Adipocyte (in vitro differentiated cells): ENCODE measurements at regions not wholly inside any gene's neighbourhood (a gene's known extent, or its start where the extent isn't known, plus 50 kb on each side); places are given as distances from the start of the nearest gene placed in this dataset.

ENCODE experiments used
- DNase-seq: peaks from one replicate; pipeline ENCODE4 v3.0.0-alpha.2; 2015; ENCODE audit warnings: low read depth
- H3K27me3 ChIP-seq: replicated peaks from 2 replicates; pipeline ENCODE4 v1.7.0; 2013; ENCODE audit warnings: mild to moderate bottlenecking, low read length, moderate library complexity; ENCODE audit not compliant: control insufficient read depth, insufficient read depth
- H3K36me3 ChIP-seq: 2 replicates; pipeline ENCODE4 v1.7.0; 2013; ENCODE audit warnings: low read length, mild to moderate bottlenecking, moderate library complexity; ENCODE audit not compliant: control insufficient read depth, insufficient read depth, severe bottlenecking
- H3K4me1 ChIP-seq: 2 replicates; pipeline ENCODE4 v1.7.0; 2013; ENCODE audit warnings: mild to moderate bottlenecking, low read length, moderate library complexity; ENCODE audit not compliant: control insufficient read depth, insufficient read depth
- H3K4me3 ChIP-seq: 2 replicates; pipeline ENCODE4 v1.7.0; 2013; ENCODE audit warnings: mild to moderate bottlenecking, low read length, moderate library complexity
- H3K9ac ChIP-seq: 2 replicates; pipeline ENCODE4 v1.7.0; 2013; ENCODE audit warnings: mild to moderate bottlenecking, low read length, moderate library complexity
- H3K9me3 ChIP-seq: 2 replicates; pipeline ENCODE4 v1.7.0; 2013; ENCODE audit warnings: mild to moderate bottlenecking, low read length, moderate library complexity; ENCODE audit not compliant: control insufficient read depth

DNA sequence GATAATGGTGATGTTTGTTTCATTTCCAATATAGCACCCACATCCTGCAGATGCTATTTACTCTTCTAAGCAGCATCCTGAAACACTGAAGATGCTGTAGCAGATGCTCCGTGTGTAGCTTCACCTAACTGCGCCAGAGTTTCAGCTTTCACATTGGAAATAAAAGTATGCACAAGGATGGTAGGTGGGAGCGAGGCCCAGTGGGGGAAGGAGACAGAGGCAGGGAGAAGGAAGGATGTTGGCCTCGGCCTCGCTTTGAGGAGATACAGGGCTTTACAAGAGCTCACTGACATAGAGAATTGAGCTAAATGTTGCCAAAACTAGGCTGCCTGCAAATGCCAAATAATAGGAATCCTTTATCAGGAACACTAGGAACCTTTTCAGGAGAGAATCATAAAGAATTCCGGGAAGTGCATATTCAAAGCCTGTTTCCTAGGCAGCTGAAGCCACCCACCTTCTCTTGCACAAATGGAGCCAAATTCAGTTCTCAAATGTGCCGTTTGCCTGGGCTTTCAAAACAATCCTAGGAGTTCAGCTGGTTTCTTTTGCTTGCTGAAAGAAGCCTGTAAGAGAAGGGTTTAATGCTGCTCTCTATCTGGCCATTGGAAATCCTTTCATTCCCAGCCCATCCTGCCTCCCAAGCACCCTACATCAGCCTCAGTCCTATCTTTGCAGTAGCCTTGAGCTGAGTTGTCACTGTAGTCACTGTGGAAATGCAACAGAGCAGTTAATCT, 135.4 kb upstream of the ATP1B1 start:
- Histone ChIP-seq H3K9me3 (no peaks in the 10 kb centered on the region), H3K9ac (no peak overlapping the region), H3K4me1 (no peaks in the 10 kb centered on the region), H3K36me3 (no peaks in the 10 kb centered on the region), H3K27me3 (peaks cover 3% of the 10 kb centered on the region), H3K4me3 (no peak overlapping the region)
- no peak for DNase-seq

DNA sequence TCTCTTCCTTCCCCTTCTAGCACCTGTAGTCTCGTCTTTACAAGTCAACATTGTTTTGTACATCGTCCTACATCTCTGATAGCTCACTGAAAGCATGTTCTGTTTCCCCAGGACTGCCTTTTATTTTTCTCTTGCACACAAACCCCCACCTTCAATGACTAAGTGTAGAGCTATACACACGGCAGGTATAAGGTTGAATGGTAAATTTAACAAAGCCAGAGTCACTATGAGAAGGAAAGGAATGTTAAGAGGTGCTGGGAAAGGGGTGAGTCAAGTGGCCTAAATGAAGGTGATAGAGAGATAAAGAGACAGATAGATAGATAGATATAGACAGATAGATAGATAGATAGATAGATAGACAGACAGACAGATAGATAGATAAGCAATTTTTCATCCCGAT, 134.3 kb upstream of the ATP1B1 start:
- Histone ChIP-seq H3K27me3 (peaks cover 3% of the 10 kb centered on the region), H3K9ac (no peak overlapping the region), H3K9me3 (no peaks in the 10 kb centered on the region), H3K4me3 (no peak overlapping the region), H3K4me1 (no peaks in the 10 kb centered on the region), H3K36me3 (no peaks in the 10 kb centered on the region)
- DNase-seq, result no peak

DNA sequence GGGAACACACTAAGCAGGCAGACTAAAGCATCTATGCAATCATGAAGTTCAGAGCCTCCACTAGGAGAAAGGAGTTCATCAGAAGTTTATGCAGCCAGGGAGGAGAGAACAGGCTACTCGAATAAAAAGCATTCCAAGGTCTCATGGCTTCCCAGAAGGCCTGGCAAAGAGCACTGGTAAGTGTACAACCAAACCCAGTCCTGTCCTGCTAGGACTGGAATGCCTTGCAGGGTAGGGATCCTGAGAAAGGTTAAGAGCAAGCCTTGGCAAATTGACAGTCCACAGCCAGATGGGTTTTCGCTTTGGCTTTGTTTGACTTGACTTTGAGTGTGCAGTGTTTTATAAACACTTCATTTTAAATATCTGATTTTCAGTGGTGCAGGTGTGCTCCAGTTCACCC, 133.6 kb upstream of the ATP1B1 start:
- H3K27me3 ChIP-seq, result peaks cover 3% of the 10 kb centered on the region
- no peaks in the 10 kb centered on the region for H3K4me1 ChIP-seq
- H3K4me3 ChIP-seq, result no peak overlapping the region
- no peaks in the 10 kb centered on the region for H3K9me3 ChIP-seq
- H3K36me3 ChIP-seq, result no peaks in the 10 kb centered on the region
- DNase-seq, result no peak
- no peak overlapping the region for H3K9ac ChIP-seq

DNA sequence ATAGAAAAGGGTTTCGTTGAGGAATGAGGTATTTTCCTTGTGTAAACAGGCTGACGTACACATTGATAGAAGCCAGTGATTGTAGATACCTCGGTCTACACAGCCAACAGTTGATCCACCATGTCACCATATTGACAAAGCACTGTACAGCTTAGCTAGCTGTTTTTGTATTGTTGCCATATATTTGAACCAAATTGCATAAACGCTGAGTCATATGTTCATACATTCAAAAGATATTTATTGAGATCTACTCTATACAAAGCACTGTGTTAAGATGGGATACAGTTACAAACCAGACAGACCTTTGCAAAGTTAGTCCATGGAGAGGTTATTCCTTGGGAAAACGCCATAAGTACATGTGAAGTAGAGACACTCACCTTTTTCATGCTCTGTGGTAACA, 132.4 kb upstream of the ATP1B1 start:
- no peak overlapping the region for H3K4me3 ChIP-seq
- peaks cover 3% of the 10 kb centered on the region for H3K27me3 ChIP-seq
- H3K36me3 ChIP-seq, result no peaks in the 10 kb centered on the region
- H3K9me3 ChIP-seq, result no peaks in the 10 kb centered on the region
- DNase-seq, result peak; percentile 2
- H3K4me1 ChIP-seq, result no peaks in the 10 kb centered on the region
- no peak overlapping the region for H3K9ac ChIP-seq

DNA sequence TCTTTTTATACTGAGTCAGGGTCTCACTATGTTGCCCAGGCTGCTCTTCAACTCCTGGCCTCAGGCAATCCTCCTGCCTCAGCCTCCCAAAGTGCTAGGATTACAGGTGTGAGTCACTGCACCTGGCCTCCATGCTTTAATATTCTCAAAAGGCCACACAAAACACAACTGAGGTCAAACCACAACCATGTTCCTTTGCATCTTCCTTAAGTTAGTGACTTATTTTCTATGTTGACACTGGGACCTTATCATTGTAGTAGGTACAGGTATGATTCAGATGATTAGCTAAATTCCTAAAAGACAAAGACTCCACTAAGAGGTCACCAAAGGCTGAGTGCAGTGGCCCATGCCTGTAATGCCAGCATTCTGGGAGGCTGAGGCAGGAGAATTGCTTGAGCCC, 131.9 kb upstream of the ATP1B1 start:
- peaks cover 3% of the 10 kb centered on the region for H3K27me3 ChIP-seq
- no peak overlapping the region for H3K9ac ChIP-seq
- H3K36me3 ChIP-seq, result no peaks in the 10 kb centered on the region
- H3K4me1 ChIP-seq, result no peaks in the 10 kb centered on the region
- DNase-seq, result no peak
- H3K4me3 ChIP-seq, result no peak overlapping the region
- H3K9me3 ChIP-seq, result no peaks in the 10 kb centered on the region

DNA sequence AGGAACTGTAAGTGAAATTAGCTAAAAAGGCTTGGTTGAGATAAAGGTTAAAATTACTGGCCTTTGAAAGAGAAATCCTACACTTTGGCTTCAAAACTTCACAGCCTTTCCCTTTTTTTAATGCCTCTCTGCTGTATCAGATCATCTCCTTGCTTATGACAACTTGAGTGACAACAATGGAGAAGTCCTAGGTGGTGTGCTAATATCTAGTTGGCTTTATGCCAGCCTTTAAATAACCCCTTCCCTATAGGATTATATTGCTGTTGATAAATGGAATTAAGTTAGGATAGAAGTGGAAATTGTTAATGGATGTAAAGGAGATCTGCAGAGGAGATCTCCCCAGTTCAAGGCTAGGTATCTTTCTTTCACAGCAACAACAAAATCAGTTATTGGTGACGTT, 130.2 kb upstream of the ATP1B1 start:
- H3K27me3 ChIP-seq, result peaks cover 1% of the 10 kb centered on the region
- no peaks in the 10 kb centered on the region for H3K4me1 ChIP-seq
- no peak overlapping the region for H3K4me3 ChIP-seq
- no peaks in the 10 kb centered on the region for H3K9me3 ChIP-seq
- no peak for DNase-seq
- no peaks in the 10 kb centered on the region for H3K36me3 ChIP-seq
- no peak overlapping the region for H3K9ac ChIP-seq

DNA sequence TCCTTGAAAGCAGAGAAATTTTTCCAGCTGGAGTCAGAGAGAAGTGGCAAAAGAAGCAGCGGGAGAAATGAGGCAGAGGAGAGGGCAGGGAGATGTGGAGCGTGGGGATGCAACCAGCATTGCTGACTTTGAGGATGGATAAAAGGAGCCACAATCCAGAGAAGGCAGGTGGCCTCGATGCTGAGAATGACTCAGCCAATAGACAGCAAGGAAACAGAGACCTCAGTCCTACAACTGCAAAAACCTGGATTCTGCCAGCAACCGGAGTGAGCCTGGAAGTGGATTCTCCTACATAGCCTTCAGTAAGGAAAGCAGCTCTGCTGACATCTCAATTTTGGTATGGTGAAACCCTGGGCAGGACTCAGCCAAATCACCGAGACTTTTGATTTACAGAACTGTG, 128.9 kb upstream of the ATP1B1 start:
- Histone ChIP-seq H3K9ac (no peak overlapping the region), H3K36me3 (no peaks in the 10 kb centered on the region), H3K27me3 (no peaks in the 10 kb centered on the region), H3K4me3 (no peak overlapping the region), H3K4me1 (no peaks in the 10 kb centered on the region), H3K9me3 (no peaks in the 10 kb centered on the region)
- DNase-seq, result no peak

DNA sequence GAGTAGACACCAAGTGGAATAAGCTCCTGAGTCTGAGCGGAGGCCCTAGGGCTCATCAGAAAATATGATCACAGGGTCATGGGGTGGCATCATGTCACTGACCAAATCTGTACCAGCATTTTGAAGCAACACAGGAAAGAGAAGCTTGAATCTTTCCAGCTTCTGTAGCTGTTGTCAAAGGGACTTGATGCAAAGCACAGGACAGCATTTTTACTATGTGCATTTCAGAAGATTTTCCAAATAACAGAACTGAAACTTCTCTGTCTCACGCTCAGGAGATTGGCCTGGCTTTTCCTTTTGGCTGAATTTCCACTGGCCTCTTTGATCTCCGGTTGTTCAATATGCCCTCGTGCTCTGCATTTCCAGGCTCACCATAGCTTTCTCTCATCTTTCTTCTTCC, 127.2 kb upstream of the ATP1B1 start:
- Histone ChIP-seq H3K9me3 (no peaks in the 10 kb centered on the region), H3K9ac (no peak overlapping the region), H3K4me3 (no peak overlapping the region), H3K36me3 (no peaks in the 10 kb centered on the region), H3K27me3 (no peaks in the 10 kb centered on the region), H3K4me1 (no peaks in the 10 kb centered on the region)
- no peak for DNase-seq

DNA sequence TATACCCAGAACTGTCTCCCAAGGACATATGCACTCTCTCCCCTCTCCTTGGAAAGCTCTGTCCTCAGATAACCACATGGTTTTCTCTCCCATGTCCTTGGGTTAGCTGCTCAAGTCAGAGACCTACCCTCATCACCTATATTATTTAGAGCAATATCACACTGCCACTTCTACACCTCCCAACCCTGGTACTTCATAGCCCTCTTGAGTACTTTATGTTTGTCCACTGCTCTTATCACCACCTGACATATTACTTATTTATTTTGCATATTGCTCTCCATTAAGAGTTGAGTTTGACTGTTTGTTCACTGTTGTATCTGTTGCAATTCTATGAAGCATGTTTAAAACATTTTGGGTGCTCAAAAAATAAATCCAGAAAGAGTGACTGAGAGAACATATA, 126.3 kb upstream of the ATP1B1 start:
- Histone ChIP-seq H3K4me3 (no peak overlapping the region), H3K9ac (no peak overlapping the region), H3K9me3 (no peaks in the 10 kb centered on the region)

DNA sequence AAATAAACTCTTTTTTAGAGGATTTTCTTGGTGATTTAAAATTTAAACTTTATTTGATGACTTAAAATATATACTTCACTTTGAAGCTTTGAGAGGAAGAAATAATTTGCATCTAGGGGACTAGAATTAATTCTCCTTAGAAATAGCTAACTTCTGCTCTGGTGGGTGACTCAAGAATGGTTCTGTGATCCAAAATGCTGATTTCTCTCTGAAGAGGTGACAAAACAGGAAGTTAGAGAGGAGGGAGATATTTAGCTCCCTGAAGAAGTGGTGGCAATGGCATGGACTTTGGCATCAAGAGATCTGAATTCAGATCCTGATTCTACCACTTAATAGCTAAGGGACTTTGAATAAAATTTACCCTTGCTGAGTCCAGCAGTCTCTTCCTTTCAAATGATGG, 125.8 kb upstream of the ATP1B1 start:
- H3K27me3 ChIP-seq, result no peaks in the 10 kb centered on the region
- no peaks in the 10 kb centered on the region for H3K9me3 ChIP-seq
- no peak overlapping the region for H3K4me3 ChIP-seq
- no peak overlapping the region for H3K9ac ChIP-seq
- no peak for DNase-seq
- no peaks in the 10 kb centered on the region for H3K4me1 ChIP-seq
- no peaks in the 10 kb centered on the region for H3K36me3 ChIP-seq

More for the DNA sequence above, 126.3 kb upstream of the ATP1B1 start:
- H3K4me1 ChIP-seq, result no peaks in the 10 kb centered on the region
- no peaks in the 10 kb centered on the region for H3K27me3 ChIP-seq
- DNase-seq, result no peak
- H3K36me3 ChIP-seq, result no peaks in the 10 kb centered on the region

DNA sequence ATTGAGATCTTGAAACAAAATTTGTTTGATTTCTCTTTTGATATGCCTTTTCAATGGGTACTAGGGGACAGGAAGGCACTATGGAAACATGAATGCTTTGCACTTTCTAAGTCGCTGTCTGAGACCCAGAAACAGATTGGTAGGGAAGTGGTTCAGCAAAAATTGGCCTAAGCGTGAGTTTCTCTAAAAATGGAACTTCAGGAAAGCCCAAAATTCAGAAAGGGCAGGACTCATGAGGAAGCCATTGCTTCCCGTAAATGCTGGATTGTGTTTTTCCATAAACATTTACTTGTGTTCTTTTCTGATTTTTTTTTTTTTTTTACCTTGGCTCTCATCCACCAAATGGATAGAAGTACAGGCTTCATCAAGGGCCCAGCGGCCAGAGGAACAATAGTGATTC, 123.7 kb upstream of the ATP1B1 start:
- H3K4me1 ChIP-seq, result no peaks in the 10 kb centered on the region
- no peak for DNase-seq
- H3K36me3 ChIP-seq, result no peaks in the 10 kb centered on the region
- no peaks in the 10 kb centered on the region for H3K9me3 ChIP-seq
- H3K9ac ChIP-seq, result no peak overlapping the region
- peaks cover 5% of the 10 kb centered on the region for H3K27me3 ChIP-seq
- H3K4me3 ChIP-seq, result no peak overlapping the region

DNA sequence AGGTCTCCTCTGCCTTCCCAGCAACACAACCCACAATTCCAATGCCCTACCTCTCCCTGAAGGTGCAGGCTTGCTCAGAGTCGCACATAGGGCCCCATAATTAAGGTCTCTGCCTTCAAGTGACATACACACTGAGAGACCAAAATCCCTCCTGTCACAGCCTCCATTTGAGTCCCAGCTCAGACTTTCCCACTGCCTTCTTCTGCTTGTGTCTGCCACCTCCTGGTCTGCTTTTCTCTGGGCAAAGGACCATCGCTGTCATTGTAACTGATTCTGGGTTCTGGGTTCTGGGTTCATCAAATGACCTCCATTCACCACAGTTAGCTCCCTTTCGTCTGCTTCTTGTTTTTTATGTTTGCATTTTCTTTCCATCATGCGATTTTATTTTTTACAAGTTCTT, 119.2 kb upstream of the ATP1B1 start:
- DNase-seq, result no peak
- H3K4me3 ChIP-seq, result no peak overlapping the region
- no peaks in the 10 kb centered on the region for H3K36me3 ChIP-seq
- peaks cover 7% of the 10 kb centered on the region for H3K27me3 ChIP-seq
- peaks cover 5% of the 10 kb centered on the region for H3K4me1 ChIP-seq
- no peak overlapping the region for H3K9ac ChIP-seq
- no peaks in the 10 kb centered on the region for H3K9me3 ChIP-seq
